ENCODE measurements at regions not wholly inside any gene's neighbourhood (a gene's known extent, or its start where the extent isn't known, plus 50 kb on each side); places are given as distances from the start of the nearest gene placed in this dataset.

- DNase-seq (ENCODE audit: low read depth in 2 of 2), result no peak
These were observed 125.5 kb upstream of the NECTIN1 start for GRCh38 chr11:119854521-119854920.

GRCh38 chr11:119853581-119854360 lies 124.8 kb upstream of the NECTIN1 start:
- DNase-seq (ENCODE audit: low read depth in 2 of 2), result no peak

GRCh38 chr11:119852741-119853140 lies 123.7 kb upstream of the NECTIN1 start:
- no peak for DNase-seq (ENCODE audit: low read depth in 2 of 2)

GRCh38 chr11:119850822-119851409 lies 121.9 kb upstream of the NECTIN1 start:
- no peak for DNase-seq (ENCODE audit: low read depth in 2 of 2)

GRCh38 chr11:119849872-119850271 lies 120.9 kb upstream of the NECTIN1 start:
- DNase-seq (ENCODE audit: low read depth in 2 of 2), result no peak

GRCh38 chr11:119847853-119848252 lies 118.9 kb upstream of the NECTIN1 start:
- DNase-seq (ENCODE audit: low read depth in 2 of 2), result no peak

- DNase-seq (ENCODE audit: low read depth in 2 of 2), result no peak
These were observed 117.4 kb upstream of the NECTIN1 start for GRCh38 chr11:119846374-119846773.

GRCh38 chr11:119845756-119846155 lies 116.8 kb upstream of the NECTIN1 start:
- no peak for DNase-seq (ENCODE audit: low read depth in 2 of 2)

GRCh38 chr11:119845305-119845704 lies 116.3 kb upstream of the NECTIN1 start:
- no peak for DNase-seq (ENCODE audit: low read depth in 2 of 2)

GRCh38 chr11:119844808-119845207 lies 115.8 kb upstream of the NECTIN1 start:
- DNase-seq (ENCODE audit: low read depth in 2 of 2), result no peak

- DNase-seq (ENCODE audit: low read depth in 2 of 2), result no peak
These were observed 114.9 kb upstream of the NECTIN1 start for GRCh38 chr11:119843877-119844276.

- DNase-seq (ENCODE audit: low read depth in 2 of 2), result no peak
These were observed 113.7 kb upstream of the NECTIN1 start for GRCh38 chr11:119842731-119843130.

- DNase-seq (ENCODE audit: low read depth in 2 of 2), result no peak
These were observed 110.6 kb upstream of the NECTIN1 start for GRCh38 chr11:119839476-119840133.

GRCh38 chr11:119835753-119836152 lies 106.8 kb upstream of the NECTIN1 start:
- peak in 1 of 2 experiments; percentile 2 for DNase-seq (ENCODE audit: low read depth in 2 of 2)

- no peak for DNase-seq (ENCODE audit: low read depth in 2 of 2)
These were observed 103.4 kb upstream of the NECTIN1 start for GRCh38 chr11:119832202-119832935.

- no peak for DNase-seq (ENCODE audit: low read depth in 2 of 2)
These were observed 102.0 kb upstream of the NECTIN1 start for GRCh38 chr11:119831011-119831410.

- DNase-seq (ENCODE audit: low read depth in 2 of 2), result no peak
These were observed 101.4 kb upstream of the NECTIN1 start for GRCh38 chr11:119830400-119830799.

GRCh38 chr11:119829402-119829801 lies 100.4 kb upstream of the NECTIN1 start:
- no peak for DNase-seq (ENCODE audit: low read depth in 2 of 2)

- DNase-seq (ENCODE audit: low read depth in 2 of 2), result no peak
These were observed 99.8 kb upstream of the NECTIN1 start for GRCh38 chr11:119828819-119829218.

- DNase-seq (ENCODE audit: low read depth in 2 of 2), result no peak
These were observed 99.0 kb upstream of the NECTIN1 start for GRCh38 chr11:119828006-119828405.

GRCh38 chr11:119827113-119827512 lies 98.1 kb upstream of the NECTIN1 start:
- DNase-seq (ENCODE audit: low read depth in 2 of 2), result no peak

- no peak for DNase-seq (ENCODE audit: low read depth in 2 of 2)
These were observed 94.1 kb upstream of the NECTIN1 start for GRCh38 chr11:119823077-119823476.
